Caki2 (cell line): ENCODE measurements at regions not wholly inside any gene's neighbourhood (a gene's known extent, or its start where the extent isn't known, plus 50 kb on each side); places are given as distances from the start of the nearest gene placed in this dataset.
A peak's percentile ranks its signal among the peaks of the same experiment; 100 is the strongest.
"Not testable (repeated sequence)": the region's sequence is repeated elsewhere in the genome, so short reads cannot be mapped to it uniquely, and the experiment has no call there.

Source experiments
- DNase-seq: peaks from one replicate; pipeline ENCODE4 v3.0.0-alpha.2; 2015; ENCODE audit warnings: low read depth
- in situ Hi-C: cut with HindIII; loops from 2 replicates; pipeline ENCODE4 v1.10.0; 2016; ENCODE audit warnings: low sequenced_read_pairs, low pct_unique_long_range_greater_than_20kb, mixed read lengths

GRCh38 chr2:105691947-105692390 is 52.7 kb upstream of the NCK2 start:
- DNase-seq = peak; percentile 39
- in situ Hi-C loops = no loop called here

GRCh38 chr2:105690566-105690965 is 54.1 kb upstream of the NCK2 start:
- in situ Hi-C loops = no loop called here
- no peak for DNase-seq

GRCh38 chr2:105689484-105689883 is 55.2 kb upstream of the NCK2 start:
- DNase-seq = no peak
- in situ Hi-C loops = no loop called here

GRCh38 chr2:105688946-105689345 is 55.8 kb upstream of the NCK2 start:
- in situ Hi-C loops = no loop called here
- no peak for DNase-seq

- no peak for DNase-seq
- in situ Hi-C loops = no loop called here
These were observed 58.1 kb upstream of the NCK2 start for GRCh38 chr2:105686588-105686987.

- in situ Hi-C loops = no loop called here
- no peak for DNase-seq
These were observed 61.7 kb upstream of the NCK2 start for GRCh38 chr2:105683011-105683492.

- in situ Hi-C loops = no loop called here
- DNase-seq = no peak
These were observed 62.3 kb upstream of the NCK2 start for GRCh38 chr2:105682401-105682800.

GRCh38 chr2:105681927-105682326 is 62.8 kb upstream of the NCK2 start:
- no peak for DNase-seq
- in situ Hi-C loops = no loop called here

- in situ Hi-C loops = no loop called here
- no peak for DNase-seq
These were observed 64.4 kb upstream of the NCK2 start for GRCh38 chr2:105680357-105680756.

- no peak for DNase-seq
- in situ Hi-C loops = no loop called here
These were observed 66.4 kb upstream of the NCK2 start for GRCh38 chr2:105678346-105678745.

GRCh38 chr2:105677901-105678300 is 66.8 kb upstream of the NCK2 start:
- DNase-seq = no peak
- in situ Hi-C loops = no loop called here

GRCh38 chr2:105675841-105676240 is 68.9 kb upstream of the NCK2 start:
- DNase-seq = no peak
- in situ Hi-C loops = no loop called here

GRCh38 chr2:105674859-105675541 is 69.7 kb upstream of the NCK2 start:
- in situ Hi-C loops = no loop called here
- no peak for DNase-seq

GRCh38 chr2:105674401-105674800 is 70.3 kb upstream of the NCK2 start:
- no peak for DNase-seq
- in situ Hi-C loops = no loop called here

GRCh38 chr2:105671156-105671555 is 73.6 kb upstream of the NCK2 start:
- no peak for DNase-seq
- in situ Hi-C loops = no loop called here

GRCh38 chr2:105669384-105669891 is 75.3 kb upstream of the NCK2 start:
- in situ Hi-C loops = no loop called here

GRCh38 chr2:105665480-105665879 is 79.2 kb upstream of the NCK2 start:
- DNase-seq = no peak
- in situ Hi-C loops = no loop called here

More at GRCh38 chr2:105669384-105669891, 75.3 kb upstream of the NCK2 start:
- DNase-seq = no peak

GRCh38 chr2:105660489-105660888 is 84.2 kb upstream of the NCK2 start:
- DNase-seq = no peak
- in situ Hi-C loops = no loop called here

GRCh38 chr2:105655723-105656606 is 88.7 kb upstream of the NCK2 start:
- in situ Hi-C loops, DNase-seq: not testable (repeated sequence)
